SK-N-SH (cell line): ENCODE measurements at regions not wholly inside any gene's neighbourhood (a gene's known extent, or its start where the extent isn't known, plus 50 kb on each side); places are given as distances from the start of the nearest gene placed in this dataset.

Source experiments
- EP300 ChIP-seq, 2 experiments: IDR thresholded peaks; 2 replicates each; pipeline versions ENCODE4 v1.4.0 to v1.6.1; 2012; ENCODE audit warnings: borderline replicate concordance in 1 of 2, low read depth in 1 of 2, low read length in 1 of 2
- FOXM1 ChIP-seq: IDR thresholded peaks from 2 replicates; pipeline ENCODE4 v1.4.0; 2012; ENCODE audit warnings: low read depth, mild to moderate bottlenecking
- NFIC ChIP-seq: IDR thresholded peaks from 2 replicates; pipeline ENCODE4 v1.4.0; 2012; ENCODE audit warnings: borderline replicate concordance
- NRF1 ChIP-seq: IDR thresholded peaks from 2 replicates; pipeline ENCODE4 v1.6.1; 2012; ENCODE audit warnings: low read depth, mild to moderate bottlenecking, low read length
- POLR2AphosphoS5 ChIP-seq: IDR thresholded peaks from 2 replicates; pipeline ENCODE4 v1.6.1; 2012; ENCODE audit warnings: low read depth, low read length
- SIN3A ChIP-seq: IDR thresholded peaks from 2 replicates; pipeline ENCODE4 v1.6.1; 2012; ENCODE audit warnings: low read depth, mild to moderate bottlenecking, low read length, moderate library complexity, borderline replicate concordance
- TCF12 ChIP-seq: IDR thresholded peaks from 2 replicates; pipeline ENCODE4 v1.4.0; 2012
- TF ChIP-seq, protein P1 (sequence below): fragments of 200-600 bp; sonication (generic); IDR thresholded peaks from 2 replicates; pipeline ENCODE4 v1.6.1; 2017; ENCODE audit warnings: antibody characterized with exemption, mild to moderate bottlenecking, moderate library complexity
- TF ChIP-seq, protein P2 (sequence below): IDR thresholded peaks from 2 replicates; pipeline ENCODE4 v1.4.0; 2012; ENCODE audit warnings: low read depth

DNA sequence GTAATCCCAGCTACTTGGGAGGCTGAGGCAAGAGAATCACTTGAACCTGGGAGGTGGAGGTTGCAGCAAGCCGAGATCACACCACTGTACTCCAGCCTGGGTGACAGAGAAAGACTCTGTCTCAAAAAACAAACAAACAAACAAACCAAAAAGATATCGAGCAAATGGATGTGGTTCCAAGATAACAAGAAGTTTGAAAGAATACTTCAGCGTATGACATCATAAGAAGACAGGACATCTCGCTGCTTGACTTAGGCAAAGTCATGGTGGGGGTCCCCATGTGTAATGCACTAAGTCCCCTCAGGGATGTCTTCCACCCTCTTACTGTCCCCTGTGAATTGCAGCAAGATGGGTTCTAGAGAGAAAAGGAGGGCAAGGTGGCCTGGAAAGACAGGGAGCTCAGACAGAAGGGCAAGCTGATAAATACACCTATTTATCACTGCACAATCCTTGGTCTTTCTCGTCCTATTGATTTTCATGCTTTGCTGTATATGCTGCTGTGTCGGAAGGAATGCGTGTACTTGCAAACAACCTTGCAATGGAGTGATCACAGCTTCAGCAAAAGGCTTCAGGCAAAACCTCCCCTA lies 115.0 kb downstream of the BDH1 start:
- TF ChIP-seq, protein P1, sequence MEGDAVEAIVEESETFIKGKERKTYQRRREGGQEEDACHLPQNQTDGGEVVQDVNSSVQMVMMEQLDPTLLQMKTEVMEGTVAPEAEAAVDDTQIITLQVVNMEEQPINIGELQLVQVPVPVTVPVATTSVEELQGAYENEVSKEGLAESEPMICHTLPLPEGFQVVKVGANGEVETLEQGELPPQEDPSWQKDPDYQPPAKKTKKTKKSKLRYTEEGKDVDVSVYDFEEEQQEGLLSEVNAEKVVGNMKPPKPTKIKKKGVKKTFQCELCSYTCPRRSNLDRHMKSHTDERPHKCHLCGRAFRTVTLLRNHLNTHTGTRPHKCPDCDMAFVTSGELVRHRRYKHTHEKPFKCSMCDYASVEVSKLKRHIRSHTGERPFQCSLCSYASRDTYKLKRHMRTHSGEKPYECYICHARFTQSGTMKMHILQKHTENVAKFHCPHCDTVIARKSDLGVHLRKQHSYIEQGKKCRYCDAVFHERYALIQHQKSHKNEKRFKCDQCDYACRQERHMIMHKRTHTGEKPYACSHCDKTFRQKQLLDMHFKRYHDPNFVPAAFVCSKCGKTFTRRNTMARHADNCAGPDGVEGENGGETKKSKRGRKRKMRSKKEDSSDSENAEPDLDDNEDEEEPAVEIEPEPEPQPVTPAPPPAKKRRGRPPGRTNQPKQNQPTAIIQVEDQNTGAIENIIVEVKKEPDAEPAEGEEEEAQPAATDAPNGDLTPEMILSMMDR = no peak
- TF ChIP-seq SIN3A (no peak), NRF1 (no peak), TCF12 (no peak), NFIC (no peak), POLR2AphosphoS5 (no peak), EP300 (IDR thresholded peaks at IDR 0.05; ENCODE audit: borderline replicate concordance in 1 of 2, low read depth in 1 of 2, low read length in 1 of 2) (no peak), FOXM1 (no peak)
- TF ChIP-seq, protein P2, sequence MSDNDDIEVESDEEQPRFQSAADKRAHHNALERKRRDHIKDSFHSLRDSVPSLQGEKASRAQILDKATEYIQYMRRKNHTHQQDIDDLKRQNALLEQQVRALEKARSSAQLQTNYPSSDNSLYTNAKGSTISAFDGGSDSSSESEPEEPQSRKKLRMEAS = no peak
